ENCODE measurements at regions not wholly inside any gene's neighbourhood (a gene's known extent, or its start where the extent isn't known, plus 50 kb on each side); places are given as distances from the start of the nearest gene placed in this dataset.

GRCh38 chr10:7075110-7075509, 335.7 kb downstream of the SFMBT2 start:
- H3K4me3 ChIP-seq (ENCODE audit: low read depth, low read length) = no peak overlapping the region
- POLR2A ChIA-PET = no interaction called here
- no peak for DNase-seq (ENCODE audit: low read depth, low spot score)
- CTCF ChIA-PET = no interaction called here
- TF ChIP-seq, protein P1, sequence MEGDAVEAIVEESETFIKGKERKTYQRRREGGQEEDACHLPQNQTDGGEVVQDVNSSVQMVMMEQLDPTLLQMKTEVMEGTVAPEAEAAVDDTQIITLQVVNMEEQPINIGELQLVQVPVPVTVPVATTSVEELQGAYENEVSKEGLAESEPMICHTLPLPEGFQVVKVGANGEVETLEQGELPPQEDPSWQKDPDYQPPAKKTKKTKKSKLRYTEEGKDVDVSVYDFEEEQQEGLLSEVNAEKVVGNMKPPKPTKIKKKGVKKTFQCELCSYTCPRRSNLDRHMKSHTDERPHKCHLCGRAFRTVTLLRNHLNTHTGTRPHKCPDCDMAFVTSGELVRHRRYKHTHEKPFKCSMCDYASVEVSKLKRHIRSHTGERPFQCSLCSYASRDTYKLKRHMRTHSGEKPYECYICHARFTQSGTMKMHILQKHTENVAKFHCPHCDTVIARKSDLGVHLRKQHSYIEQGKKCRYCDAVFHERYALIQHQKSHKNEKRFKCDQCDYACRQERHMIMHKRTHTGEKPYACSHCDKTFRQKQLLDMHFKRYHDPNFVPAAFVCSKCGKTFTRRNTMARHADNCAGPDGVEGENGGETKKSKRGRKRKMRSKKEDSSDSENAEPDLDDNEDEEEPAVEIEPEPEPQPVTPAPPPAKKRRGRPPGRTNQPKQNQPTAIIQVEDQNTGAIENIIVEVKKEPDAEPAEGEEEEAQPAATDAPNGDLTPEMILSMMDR (IDR thresholded peaks at IDR 0.05; ENCODE audit: insufficient read depth, low read length, missing control alignments) = no peak

- no peak for DNase-seq (ENCODE audit: low read depth, low spot score)
- TF ChIP-seq, protein P1 (IDR thresholded peaks at IDR 0.05; ENCODE audit: insufficient read depth, low read length, missing control alignments) = no peak
- no peak overlapping the region for H3K4me3 ChIP-seq (ENCODE audit: low read depth, low read length)
- CTCF ChIA-PET = no interaction called here
- POLR2A ChIA-PET = no interaction called here
Measured at GRCh38 chr10:7071421-7071820, 339.4 kb downstream of the SFMBT2 start.

GRCh38 chr10:7070950-7071349, 339.9 kb downstream of the SFMBT2 start:
- TF ChIP-seq, protein P1 (IDR thresholded peaks at IDR 0.05; ENCODE audit: insufficient read depth, low read length, missing control alignments) = no peak
- H3K4me3 ChIP-seq (ENCODE audit: low read depth, low read length) = no peak overlapping the region
- ChIA-PET CTCF (no interaction called here), POLR2A (no interaction called here)
- DNase-seq (ENCODE audit: low read depth, low spot score) = no peak

GRCh38 chr10:7069706-7070105, 341.1 kb downstream of the SFMBT2 start:
- ChIA-PET POLR2A (no interaction called here), CTCF (no interaction called here)
- TF ChIP-seq, protein P1 (IDR thresholded peaks at IDR 0.05; ENCODE audit: insufficient read depth, low read length, missing control alignments) = no peak
- DNase-seq (ENCODE audit: low read depth, low spot score) = no peak
- H3K4me3 ChIP-seq (ENCODE audit: low read depth, low read length) = no peak overlapping the region

DNA sequence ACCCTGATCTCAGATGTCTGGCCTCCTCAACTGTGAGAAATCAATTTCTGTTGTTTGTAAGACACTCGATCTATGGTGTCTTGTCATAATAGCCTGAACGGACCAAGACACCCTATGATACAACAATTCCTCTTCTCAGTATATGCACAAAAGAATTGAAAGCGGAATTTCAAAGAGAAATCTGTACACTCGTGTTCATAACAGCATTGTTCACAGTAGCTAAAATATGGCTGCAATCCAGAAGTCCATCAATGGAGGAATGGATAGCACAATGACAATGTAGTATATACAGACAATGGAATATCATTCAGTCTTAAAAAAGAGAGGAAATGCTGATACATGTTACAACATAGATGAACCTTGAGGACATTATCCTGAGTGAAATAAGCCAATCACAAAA, 354.6 kb downstream of the SFMBT2 start:
- no peak overlapping the region for H3K4me3 ChIP-seq (ENCODE audit: low read depth, low read length)
- DNase-seq (ENCODE audit: low read depth, low spot score) = no peak
- ChIA-PET CTCF (no interaction called here), POLR2A (no interaction called here)
- TF ChIP-seq, protein P1 (IDR thresholded peaks at IDR 0.05; ENCODE audit: insufficient read depth, low read length, missing control alignments) = no peak

- TF ChIP-seq, protein P1 (IDR thresholded peaks at IDR 0.05; ENCODE audit: insufficient read depth, low read length, missing control alignments) = peak; percentile 11
- ChIA-PET POLR2A (no interaction called here), CTCF (interaction anchor here (0.9 to 1.2 kb wide), 4 partner anchors 9 to 134 kb away, joined by 3 read pairs; no protein-coding TSS in a partner anchor)
- no peak overlapping the region for H3K4me3 ChIP-seq (ENCODE audit: low read depth, low read length)
- DNase-seq (ENCODE audit: low read depth, low spot score) = no peak
Measured at GRCh38 chr10:7054915-7055314, 355.9 kb downstream of the SFMBT2 start.
